Esophagus squamous epithelium (tissue), 5 donors: ENCODE measurements at regions not wholly inside any gene's neighbourhood (a gene's known extent, or its start where the extent isn't known, plus 50 kb on each side); places are given as distances from the start of the nearest gene placed in this dataset.

Source experiments
- DNase-seq: peaks from one replicate; lab custom pipeline; 2025; lab: John Stamatoyannopoulos, UW
- H3K27ac ChIP-seq, 4 donors: fragments of 200-600 bp; sonication (generic); one replicate each; pipeline ENCODE4 v1.5.1; 2016 to 2019; ENCODE audit warnings: mild to moderate bottlenecking in 1 of 4
- H3K27me3 ChIP-seq, 4 donors: fragments of 200-600 bp; sonication (generic); 1 replicate in 3 of 4; 2 replicates in 1 of 4; pipeline versions ENCODE4 v1.5.1 to v1.6.0; 2017 to 2021; ENCODE audit warnings: antibody characterized with exemption in 1 of 4
- H3K36me3 ChIP-seq, 3 donors: fragments of 200-600 bp; sonication (generic); one replicate each; pipeline ENCODE4 v1.5.1; 2016 to 2019
- H3K4me1 ChIP-seq, 3 donors: fragments of 200-600 bp; sonication (generic); one replicate each; pipeline ENCODE4 v1.5.1; 2017 to 2019
- H3K4me3 ChIP-seq, 4 donors: fragments of 200-600 bp; sonication (generic); 1 replicate in 3 of 4; 2 replicates in 1 of 4; pipeline ENCODE4 v1.5.1; 2016 to 2019; ENCODE audit warnings: mild to moderate bottlenecking in 2 of 4, moderate library complexity in 1 of 4
- H3K9me3 ChIP-seq, 3 donors: fragments of 200-600 bp; sonication (generic); one replicate each; pipeline ENCODE4 v1.5.1; 2016 to 2019
- CTCF ChIP-seq, 6 experiments: fragments of 450-650 bp in 4 of 6; fragments of 200-600 bp in 2 of 6; sonication (generic) in 2 of 6; IDR thresholded peaks; one replicate each; pipeline ENCODE4 v1.5.1; 2016 to 2019; ENCODE audit warnings: antibody characterized with exemption in 6 of 6, mild to moderate bottlenecking in 4 of 6, moderate library complexity in 4 of 6
- POLR2A ChIP-seq, 4 donors: fragments of 450-650 bp; IDR thresholded peaks; one replicate each; pipeline ENCODE4 v1.6.1; 2017; ENCODE audit warnings: antibody characterized with exemption in 4 of 4, mild to moderate bottlenecking in 4 of 4, moderate library complexity in 3 of 4
- WGBS, 2 donors: methylation state at CpG; one replicate each; pipeline ENCODE4 v1.1.5; 2018; 5-methylcytosine and 5-hydroxymethylcytosine counted together
- intact Hi-C: fragments of 100-400 bp; cut with DNase I; formaldehyde crosslinking; loops from one replicate; pipeline ENCODE4 v1.15.0; 2022
- donor health status: DM: yes; HTN: yes; CAD: no.

DNA sequence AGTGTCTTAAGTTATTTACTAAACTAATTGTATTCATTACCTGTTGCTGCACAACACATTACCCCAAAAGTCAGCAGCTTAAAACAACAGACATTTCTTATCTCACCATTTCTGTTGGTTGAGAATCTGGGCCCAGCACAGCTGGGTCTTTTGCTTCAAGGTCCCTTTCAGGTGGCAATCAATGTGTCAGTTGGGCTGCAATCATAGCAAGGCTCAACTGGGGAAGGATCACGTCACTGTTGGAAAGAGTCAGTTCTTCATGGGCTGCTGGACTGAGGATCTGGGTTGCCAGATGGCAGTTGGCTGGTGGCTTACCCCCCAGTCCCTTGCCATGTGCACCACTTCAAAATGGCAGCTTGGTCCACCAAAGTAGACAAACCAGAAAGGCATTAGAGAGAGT, 261.2 kb downstream of the SUCLG1 start:
- intact Hi-C loops = no loop called here
- no peaks in the 10 kb centered on the region for H3K36me3 ChIP-seq
- H3K4me3 ChIP-seq = no peak overlapping the region
- 100% methylated on average over 1 of the region's 1 CpG; no CpG with 5 or more reads in 1 of the 2 donors for WGBS, 2 donors
- H3K27ac ChIP-seq = no peak overlapping the region
- no peaks in the 10 kb centered on the region for H3K27me3 ChIP-seq
- H3K4me1 ChIP-seq = no peaks in the 10 kb centered on the region
- TF ChIP-seq CTCF (IDR thresholded peaks at IDR 0.05) = no peak
- TF ChIP-seq POLR2A (IDR thresholded peaks at IDR 0.05) = no peak
- no peak for DNase-seq
- no peaks in the 10 kb centered on the region for H3K9me3 ChIP-seq

GRCh38 chr2:84194949-84195644, 264.0 kb downstream of the SUCLG1 start:
- 21 to 29% methylated on average over 3 of the region's 3 CpGs for WGBS, 2 donors
- Histone ChIP-seq H3K27me3 (no peaks in the 10 kb centered on the region), H3K36me3 (no peaks in the 10 kb centered on the region), H3K9me3 (no peaks in the 10 kb centered on the region), H3K27ac (no peak overlapping the region), H3K4me1 (no peaks in the 10 kb centered on the region), H3K4me3 (no peak overlapping the region)
- no peak for TF ChIP-seq CTCF (IDR thresholded peaks at IDR 0.05)
- TF ChIP-seq POLR2A (IDR thresholded peaks at IDR 0.05) = no peak
- DNase-seq = no peak
- intact Hi-C loops = no loop called here

DNA sequence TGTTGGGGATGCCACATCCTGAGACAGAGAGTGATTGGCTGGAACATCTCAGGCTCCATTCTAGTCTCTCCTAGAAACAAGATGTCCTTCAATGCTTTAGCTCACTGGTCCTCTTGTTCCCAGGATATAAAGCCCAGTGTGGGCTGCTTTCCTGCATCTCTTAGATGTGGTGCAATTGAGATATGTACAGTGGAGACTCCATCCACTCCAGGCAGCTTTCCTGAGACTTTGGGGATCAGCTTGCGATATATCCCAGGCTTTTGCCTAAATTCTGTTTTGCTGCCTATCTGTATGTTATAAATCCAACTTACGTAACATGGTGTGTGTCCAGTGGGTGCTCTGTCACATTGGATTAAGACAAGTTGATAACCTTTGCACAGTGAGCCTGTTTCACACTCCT, 264.9 kb downstream of the SUCLG1 start:
- no peaks in the 10 kb centered on the region for H3K27me3 ChIP-seq
- H3K27ac ChIP-seq = no peak overlapping the region
- H3K9me3 ChIP-seq = no peaks in the 10 kb centered on the region
- no peak for DNase-seq
- H3K4me3 ChIP-seq = no peak overlapping the region
- no peaks in the 10 kb centered on the region for H3K4me1 ChIP-seq
- intact Hi-C loops = no loop called here
- TF ChIP-seq CTCF (IDR thresholded peaks at IDR 0.05) (no peak), POLR2A (IDR thresholded peaks at IDR 0.05) (no peak)
- WGBS, 2 donors = 91 to 94% methylated on average over 2 of the region's 2 CpGs
- no peaks in the 10 kb centered on the region for H3K36me3 ChIP-seq

DNA sequence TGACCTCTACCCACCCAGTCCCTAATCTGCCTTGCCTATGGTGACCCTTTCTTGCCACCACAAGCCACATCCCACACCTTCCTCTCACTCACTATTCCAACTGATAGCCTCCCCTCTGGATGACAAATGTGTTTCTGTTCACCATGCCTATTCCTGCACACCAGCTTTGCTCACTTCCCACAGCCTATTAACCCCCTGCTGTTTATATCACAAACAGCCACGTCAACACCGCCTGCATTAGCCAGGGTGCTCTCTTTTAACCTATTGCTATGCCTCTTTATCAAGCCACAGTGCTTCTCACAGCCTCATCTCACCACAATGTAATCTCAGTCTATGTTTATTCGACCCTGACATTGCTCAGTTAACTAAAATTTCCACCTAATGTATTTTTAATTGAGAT, 271.8 kb downstream of the SUCLG1 start:
- intact Hi-C loops = no loop called here
- no peak overlapping the region for H3K27ac ChIP-seq
- WGBS, 2 donors = 47% methylated on average over 3 of the region's 3 CpGs
- no peaks in the 10 kb centered on the region for H3K27me3 ChIP-seq
- no peaks in the 10 kb centered on the region for H3K9me3 ChIP-seq
- TF ChIP-seq CTCF (IDR thresholded peaks at IDR 0.05) (no peak), POLR2A (IDR thresholded peaks at IDR 0.05) (no peak)
- no peak for DNase-seq
- no peak overlapping the region for H3K4me3 ChIP-seq
- H3K4me1 ChIP-seq = no peaks in the 10 kb centered on the region
- H3K36me3 ChIP-seq = no peaks in the 10 kb centered on the region

- intact Hi-C loops = no loop called here
- no peaks in the 10 kb centered on the region for H3K36me3 ChIP-seq
- H3K4me1 ChIP-seq = no peaks in the 10 kb centered on the region
- WGBS, 2 donors = 39 to 50% methylated on average over 2 of the region's 2 CpGs
- H3K4me3 ChIP-seq = no peak overlapping the region
- H3K27ac ChIP-seq = no peak overlapping the region
- no peaks in the 10 kb centered on the region for H3K9me3 ChIP-seq
- TF ChIP-seq POLR2A (IDR thresholded peaks at IDR 0.05) (no peak), CTCF (IDR thresholded peaks at IDR 0.05) (no peak)
- DNase-seq = no peak
- H3K27me3 ChIP-seq = no peaks in the 10 kb centered on the region
Observed at GRCh38 chr2:84181927-84182326, 277.2 kb downstream of the SUCLG1 start.
